Karpas-422 (cell line): ENCODE measurements at regions not wholly inside any gene's neighbourhood (a gene's known extent, or its start where the extent isn't known, plus 50 kb on each side); places are given as distances from the start of the nearest gene placed in this dataset.
"Not testable (repeated sequence)": the region's sequence is repeated elsewhere in the genome, so short reads cannot be mapped to it uniquely, and the experiment has no call there.

ENCODE experiments used
- DNase-seq: peaks from one replicate; pipeline ENCODE4 v3.0.0-alpha.2; 2015
- H2AFZ ChIP-seq: fragments of 200-600 bp; sonication (generic); 2 replicates; pipeline ENCODE4 v1.6.1; 2014; ENCODE audit warnings: antibody characterized with exemption, low read length, mixed read lengths
- H3K27ac ChIP-seq: fragments of 200-600 bp; sonication (generic); 2 replicates; pipeline ENCODE4 v1.5.1; 2014; ENCODE audit warnings: mild to moderate bottlenecking, low read length, moderate library complexity
- H3K27me3 ChIP-seq: fragments of 200-600 bp; sonication (generic); 2 replicates; pipeline ENCODE4 v1.6.1; 2014; ENCODE audit warnings: low read length, mixed read lengths
- H3K36me3 ChIP-seq: fragments of 200-600 bp; sonication (generic); 2 replicates; pipeline ENCODE4 v1.6.1; 2014; ENCODE audit warnings: low read length, mixed read lengths; ENCODE audit not compliant: insufficient read depth
- H3K4me1 ChIP-seq: fragments of 200-600 bp; sonication (generic); 2 replicates; pipeline ENCODE4 v1.6.1; 2014; ENCODE audit warnings: mild to moderate bottlenecking, low read length, mixed read lengths
- H3K4me2 ChIP-seq: fragments of 200-600 bp; sonication (generic); 2 replicates; pipeline ENCODE4 v1.6.1; 2014; ENCODE audit warnings: low read length, low read depth, mild to moderate bottlenecking; ENCODE audit not compliant: poor library complexity, severe bottlenecking
- H3K4me3 ChIP-seq: fragments of 200-600 bp; sonication (generic); 2 replicates; pipeline ENCODE4 v1.5.1; 2014; ENCODE audit warnings: mild to moderate bottlenecking, antibody characterized with exemption, low read length, mixed read lengths
- H3K79me2 ChIP-seq: fragments of 200-600 bp; sonication (generic); 2 replicates; pipeline ENCODE4 v1.6.1; 2014; ENCODE audit warnings: mild to moderate bottlenecking, low read length, mixed read lengths
- H3K9ac ChIP-seq: fragments of 200-600 bp; sonication (generic); 2 replicates; pipeline ENCODE4 v1.6.0; 2014; ENCODE audit warnings: low read length
- H3K9me2 ChIP-seq: fragments of 200-600 bp; sonication (generic), shearing (Covaris generic); replicated peaks from 2 replicates; pipeline ENCODE4 v1.6.0; 2014; ENCODE audit warnings: mild to moderate bottlenecking, low read length, moderate library complexity; ENCODE audit not compliant: insufficient read depth
- H3K9me3 ChIP-seq: fragments of 300-700, 200-600 bp; sonication (generic); 2 replicates; pipeline ENCODE4 v1.6.1; 2014; ENCODE audit warnings: low read length, mixed read lengths
- H4K20me1 ChIP-seq: fragments of 200-600 bp; sonication (generic); 2 replicates; pipeline ENCODE4 v1.6.1; 2014; ENCODE audit warnings: mild to moderate bottlenecking, antibody characterized with exemption, low read length, low read depth; ENCODE audit not compliant: insufficient read depth

- no peak overlapping the region for H3K4me3 ChIP-seq
- H3K79me2 ChIP-seq, result no peaks in the 10 kb centered on the region
- no peaks in the 10 kb centered on the region for H3K4me1 ChIP-seq
- no peak overlapping the region for H3K9ac ChIP-seq
- H4K20me1 ChIP-seq, result no peaks in the 10 kb centered on the region
- H3K27me3 ChIP-seq, result no peaks in the 10 kb centered on the region
- no peak overlapping the region for H2AFZ ChIP-seq
- H3K36me3 ChIP-seq, result no peaks in the 10 kb centered on the region
- no peak overlapping the region for H3K27ac ChIP-seq
- no peaks in the 10 kb centered on the region for H3K9me2 ChIP-seq
- no peak for DNase-seq
- H3K9me3 ChIP-seq, result no peaks in the 10 kb centered on the region
- no peak overlapping the region for H3K4me2 ChIP-seq
Observed at GRCh38 chr4:86523333-86523732, 70.8 kb upstream of the PTPN13 start.

GRCh38 chr4:86527713-86528112 lies 66.4 kb upstream of the PTPN13 start:
- H3K9me2 ChIP-seq, H3K27ac ChIP-seq, H4K20me1 ChIP-seq, H2AFZ ChIP-seq, H3K27me3 ChIP-seq, H3K9me3 ChIP-seq, H3K9ac ChIP-seq, DNase-seq, H3K4me1 ChIP-seq, H3K36me3 ChIP-seq, H3K4me2 ChIP-seq, H3K79me2 ChIP-seq, H3K4me3 ChIP-seq: not testable (repeated sequence)

- no peak overlapping the region for H3K9ac ChIP-seq
- H3K79me2 ChIP-seq, result no peaks in the 10 kb centered on the region
- H2AFZ ChIP-seq, result no peak overlapping the region
- H3K4me1 ChIP-seq, result no peaks in the 10 kb centered on the region
- H3K4me3 ChIP-seq, result no peak overlapping the region
- no peak overlapping the region for H3K27ac ChIP-seq
- DNase-seq, result no peak
- no peaks in the 10 kb centered on the region for H4K20me1 ChIP-seq
- H3K4me2 ChIP-seq, result no peak overlapping the region
- H3K36me3 ChIP-seq, result no peaks in the 10 kb centered on the region
- H3K27me3 ChIP-seq, result no peaks in the 10 kb centered on the region
- no peaks in the 10 kb centered on the region for H3K9me3 ChIP-seq
- H3K9me2 ChIP-seq, result no peaks in the 10 kb centered on the region
Observed at GRCh38 chr4:86529436-86529835, 64.7 kb upstream of the PTPN13 start.

- DNase-seq, result no peak
- no peaks in the 10 kb centered on the region for H3K9me3 ChIP-seq
- H3K4me1 ChIP-seq, result no peaks in the 10 kb centered on the region
- no peaks in the 10 kb centered on the region for H3K36me3 ChIP-seq
- no peak overlapping the region for H3K4me3 ChIP-seq
- H3K27ac ChIP-seq, result no peak overlapping the region
- no peaks in the 10 kb centered on the region for H3K79me2 ChIP-seq
- no peak overlapping the region for H3K9ac ChIP-seq
- no peak overlapping the region for H3K4me2 ChIP-seq
- no peak overlapping the region for H2AFZ ChIP-seq
- H3K27me3 ChIP-seq, result no peaks in the 10 kb centered on the region
- H4K20me1 ChIP-seq, result no peaks in the 10 kb centered on the region
- no peaks in the 10 kb centered on the region for H3K9me2 ChIP-seq
Observed at GRCh38 chr4:86530183-86530582, 63.9 kb upstream of the PTPN13 start.

GRCh38 chr4:86531440-86531839 lies 62.7 kb upstream of the PTPN13 start:
- Histone ChIP-seq H2AFZ (no peak overlapping the region), H3K9me2 (no peaks in the 10 kb centered on the region), H3K27ac (no peak overlapping the region), H3K4me2 (no peak overlapping the region), H4K20me1 (no peaks in the 10 kb centered on the region), H3K9ac (no peak overlapping the region), H3K9me3 (no peaks in the 10 kb centered on the region), H3K4me1 (no peaks in the 10 kb centered on the region), H3K36me3 (no peaks in the 10 kb centered on the region), H3K27me3 (no peaks in the 10 kb centered on the region), H3K4me3 (no peak overlapping the region), H3K79me2 (no peaks in the 10 kb centered on the region)
- no peak for DNase-seq

- H3K9me2 ChIP-seq, result no peaks in the 10 kb centered on the region
- no peaks in the 10 kb centered on the region for H3K36me3 ChIP-seq
- no peaks in the 10 kb centered on the region for H3K4me1 ChIP-seq
- no peaks in the 10 kb centered on the region for H3K79me2 ChIP-seq
- no peak overlapping the region for H2AFZ ChIP-seq
- H3K4me2 ChIP-seq, result no peak overlapping the region
- H3K9ac ChIP-seq, result no peak overlapping the region
- H4K20me1 ChIP-seq, result no peaks in the 10 kb centered on the region
- no peaks in the 10 kb centered on the region for H3K9me3 ChIP-seq
- no peaks in the 10 kb centered on the region for H3K27me3 ChIP-seq
- no peak for DNase-seq
- no peak overlapping the region for H3K4me3 ChIP-seq
- no peak overlapping the region for H3K27ac ChIP-seq
Observed at GRCh38 chr4:86532851-86533250, 61.3 kb upstream of the PTPN13 start.

GRCh38 chr4:86536151-86536550 lies 58.0 kb upstream of the PTPN13 start:
- Histone ChIP-seq H3K9me3 (no peaks in the 10 kb centered on the region), H3K4me3 (no peak overlapping the region), H3K27ac (no peak overlapping the region), H3K4me2 (no peak overlapping the region), H3K9ac (no peak overlapping the region), H3K27me3 (no peaks in the 10 kb centered on the region), H3K4me1 (no peaks in the 10 kb centered on the region), H2AFZ (no peak overlapping the region), H3K9me2 (no peaks in the 10 kb centered on the region), H3K36me3 (no peaks in the 10 kb centered on the region), H3K79me2 (no peaks in the 10 kb centered on the region), H4K20me1 (no peaks in the 10 kb centered on the region)
- no peak for DNase-seq

- H3K27me3 ChIP-seq, result no peaks in the 10 kb centered on the region
- H3K36me3 ChIP-seq, result no peaks in the 10 kb centered on the region
- no peak overlapping the region for H3K27ac ChIP-seq
- H3K9ac ChIP-seq, result no peak overlapping the region
- no peak overlapping the region for H3K4me3 ChIP-seq
- H3K4me1 ChIP-seq, result no peaks in the 10 kb centered on the region
- no peaks in the 10 kb centered on the region for H4K20me1 ChIP-seq
- no peak overlapping the region for H3K4me2 ChIP-seq
- H3K9me2 ChIP-seq, result no peaks in the 10 kb centered on the region
- no peak for DNase-seq
- no peaks in the 10 kb centered on the region for H3K79me2 ChIP-seq
- no peak overlapping the region for H2AFZ ChIP-seq
- no peaks in the 10 kb centered on the region for H3K9me3 ChIP-seq
Observed at GRCh38 chr4:86542319-86543027, 51.6 kb upstream of the PTPN13 start.

GRCh38 chr4:86543080-86543479 lies 51.0 kb upstream of the PTPN13 start:
- no peak overlapping the region for H3K4me2 ChIP-seq
- no peaks in the 10 kb centered on the region for H3K79me2 ChIP-seq
- DNase-seq, result no peak
- no peaks in the 10 kb centered on the region for H4K20me1 ChIP-seq
- H3K27ac ChIP-seq, result no peak overlapping the region
- H3K36me3 ChIP-seq, result no peaks in the 10 kb centered on the region
- no peaks in the 10 kb centered on the region for H3K9me3 ChIP-seq
- no peaks in the 10 kb centered on the region for H3K27me3 ChIP-seq
- H3K9ac ChIP-seq, result no peak overlapping the region
- H3K4me1 ChIP-seq, result no peaks in the 10 kb centered on the region
- H3K4me3 ChIP-seq, result no peak overlapping the region
- H2AFZ ChIP-seq, result no peak overlapping the region
- no peaks in the 10 kb centered on the region for H3K9me2 ChIP-seq
